ENCODE measurements at regions not wholly inside any gene's neighbourhood (a gene's known extent, or its start where the extent isn't known, plus 50 kb on each side); places are given as distances from the start of the nearest gene placed in this dataset.
A peak's percentile ranks its signal among the peaks of the same experiment; 100 is the strongest.

DNA sequence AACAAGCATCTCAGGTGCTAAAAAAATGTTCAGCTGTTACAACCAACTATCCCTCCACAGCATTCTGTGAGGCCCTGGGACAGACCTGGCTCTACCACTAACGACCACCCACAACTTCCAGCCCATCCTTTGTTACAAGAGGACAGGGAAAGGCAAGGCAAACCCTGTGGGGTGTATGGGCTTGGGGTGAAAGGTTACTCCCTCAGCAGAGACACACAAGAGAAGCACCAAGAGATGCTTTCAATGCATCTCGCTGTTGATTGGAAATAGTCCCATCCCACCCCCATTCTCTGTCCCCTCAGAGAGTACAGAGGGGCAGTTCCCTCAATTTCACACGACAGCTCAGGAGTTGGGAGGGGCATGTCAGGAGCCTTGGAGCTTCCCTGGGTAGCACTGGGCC is 234.1 kb downstream of the CAAP1 start:
- 26 to 60% methylated on average over 3 of the region's 3 CpGs for WGBS, 2 donors
- TF ChIP-seq POLR2A (IDR thresholded peaks at IDR 0.05) (no peak), EP300 (IDR thresholded peaks at IDR 0.05) (no peak), CTCF (IDR thresholded peaks at IDR 0.05) (no peak)
- Histone ChIP-seq H3K4me3 (no peak overlapping the region), H3K4me1 (no peaks in the 10 kb centered on the region), H3K36me3 (no peaks in the 10 kb centered on the region), H3K9me3 (no peaks in the 10 kb centered on the region), H3K27ac (no peak overlapping the region), H3K27me3 (no peaks in the 10 kb centered on the region)
- no peak for DNase-seq (ENCODE audit: low spot score in 2 of 2)

DNA sequence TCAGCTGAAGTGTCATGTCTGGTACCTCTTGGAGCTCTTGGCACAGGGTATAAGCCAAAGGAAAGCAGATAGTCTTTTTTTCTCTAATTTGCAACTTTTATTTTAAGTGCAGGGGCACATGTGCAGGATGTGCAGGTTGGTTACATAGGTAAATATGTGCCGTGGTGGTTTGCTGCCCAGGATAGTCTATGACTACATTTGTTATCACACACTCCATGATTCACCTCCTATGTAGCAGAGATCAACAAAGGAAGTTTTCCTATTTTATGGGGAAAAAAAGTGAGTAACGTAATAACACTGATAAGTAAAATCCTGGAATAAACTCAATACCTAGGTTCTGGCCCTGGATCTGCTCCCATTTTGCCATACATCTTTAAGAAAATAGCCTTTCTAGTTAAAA is 234.6 kb downstream of the CAAP1 start:
- Histone ChIP-seq H3K27ac (no peak overlapping the region), H3K4me1 (no peaks in the 10 kb centered on the region), H3K36me3 (no peaks in the 10 kb centered on the region), H3K9me3 (no peaks in the 10 kb centered on the region), H3K27me3 (no peaks in the 10 kb centered on the region), H3K4me3 (no peak overlapping the region)
- TF ChIP-seq CTCF (IDR thresholded peaks at IDR 0.05) (no peak), POLR2A (IDR thresholded peaks at IDR 0.05) (no peak), EP300 (IDR thresholded peaks at IDR 0.05) (no peak)
- no peak for DNase-seq (ENCODE audit: low spot score in 2 of 2)
- WGBS, 2 donors = 77 to 85% methylated on average over 2 of the region's 2 CpGs

DNA sequence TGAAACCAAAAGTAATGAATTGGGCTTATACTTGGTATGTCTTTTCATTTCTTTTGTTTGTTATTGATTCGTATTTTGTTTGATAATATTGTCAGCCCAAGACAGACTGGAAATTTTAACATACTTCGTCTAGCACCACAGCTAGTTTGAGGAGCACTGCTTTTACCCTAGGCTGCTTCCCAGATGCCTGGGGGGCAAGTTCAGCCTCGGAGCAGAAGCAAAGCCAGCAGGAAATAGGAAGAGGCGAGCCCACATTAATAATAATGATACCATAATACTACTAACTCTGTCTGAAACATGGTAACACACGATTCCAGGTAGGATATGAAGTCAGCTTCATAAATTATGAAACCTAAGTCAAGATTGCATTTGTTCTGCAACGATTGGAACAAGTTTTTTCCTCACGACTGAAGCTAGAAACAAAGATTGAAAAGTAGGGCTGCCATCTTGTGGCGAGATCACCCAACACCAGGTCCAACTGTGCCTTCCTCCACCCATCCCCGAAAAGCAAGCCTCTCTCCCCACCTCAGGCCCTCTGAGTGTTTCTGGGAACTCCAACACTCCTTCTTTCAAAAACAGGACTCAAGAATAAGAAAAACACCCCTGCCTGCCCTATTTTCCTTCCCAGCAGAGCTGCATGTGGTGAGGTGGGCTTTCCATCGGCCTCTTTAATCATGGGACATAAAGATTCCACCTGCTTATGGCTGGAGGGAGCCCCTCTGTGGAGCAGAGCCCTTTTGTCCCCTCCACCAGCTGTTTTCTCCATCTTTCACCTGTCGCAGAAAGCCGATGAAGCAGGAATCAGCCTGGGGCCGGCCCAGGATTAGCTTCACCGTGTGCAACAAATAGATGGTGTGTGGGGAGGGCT is 236.4 kb downstream of the CAAP1 start:
- peak in 1 of 2 donors; percentile 14 for DNase-seq (ENCODE audit: low spot score in 2 of 2)
- Histone ChIP-seq H3K9me3 (no peaks in the 10 kb centered on the region), H3K36me3 (no peaks in the 10 kb centered on the region), H3K4me3 (no peak overlapping the region), H3K27ac (no peak overlapping the region), H3K4me1 (no peaks in the 10 kb centered on the region), H3K27me3 (no peaks in the 10 kb centered on the region)
- TF ChIP-seq POLR2A (IDR thresholded peaks at IDR 0.05) = no peak
- TF ChIP-seq EP300 (IDR thresholded peaks at IDR 0.05) = no peak
- peak in 2 of 5 experiments; percentile 16 to 24 for TF ChIP-seq CTCF (IDR thresholded peaks at IDR 0.05)
- 41 to 47% methylated on average over 14 of the region's 14 CpGs for WGBS, 2 donors

- no peaks in the 10 kb centered on the region for H3K36me3 ChIP-seq
- WGBS, 2 donors = 84 to 85% methylated on average over 6 of the region's 6 CpGs
- no peaks in the 10 kb centered on the region for H3K9me3 ChIP-seq
- no peaks in the 10 kb centered on the region for H3K27me3 ChIP-seq
- H3K27ac ChIP-seq = no peak overlapping the region
- DNase-seq (ENCODE audit: low spot score in 2 of 2) = no peak
- TF ChIP-seq EP300 (IDR thresholded peaks at IDR 0.05) (no peak), POLR2A (IDR thresholded peaks at IDR 0.05) (no peak), CTCF (IDR thresholded peaks at IDR 0.05) (no peak)
- H3K4me1 ChIP-seq = no peaks in the 10 kb centered on the region
- H3K4me3 ChIP-seq = no peak overlapping the region
Measured at GRCh38 chr9:26655166-26655565, 237.4 kb downstream of the CAAP1 start.

- no peak for DNase-seq (ENCODE audit: low spot score in 2 of 2)
- no peak overlapping the region for H3K4me3 ChIP-seq
- H3K27ac ChIP-seq = no peak overlapping the region
- TF ChIP-seq POLR2A (IDR thresholded peaks at IDR 0.05) (no peak), CTCF (IDR thresholded peaks at IDR 0.05) (no peak), EP300 (IDR thresholded peaks at IDR 0.05) (no peak)
- no peaks in the 10 kb centered on the region for H3K36me3 ChIP-seq
- no peaks in the 10 kb centered on the region for H3K4me1 ChIP-seq
- no peaks in the 10 kb centered on the region for H3K27me3 ChIP-seq
- H3K9me3 ChIP-seq = no peaks in the 10 kb centered on the region
Measured at GRCh38 chr9:26650325-26650724, 242.3 kb downstream of the CAAP1 start.
